ENCODE measurements at regions not wholly inside any gene's neighbourhood (a gene's known extent, or its start where the extent isn't known, plus 50 kb on each side); places are given as distances from the start of the nearest gene placed in this dataset.

- TF ChIP-seq POLR2A (IDR thresholded peaks at IDR 0.05; ENCODE audit: low read depth, low read length) (no peak), CTCF (IDR thresholded peaks at IDR 0.05 in 2 of 3, conservative IDR thresholded peaks at IDR 0.05 in 1 of 3; ENCODE audit: control insufficient read depth in 2 of 3, extremely low read depth in 1 of 3, insufficient read depth in 1 of 3, low read depth in 3 of 3, low read length in 3 of 3) (no peak), BCLAF1 (IDR thresholded peaks at IDR 0.05) (no peak), CUX1 (IDR thresholded peaks at IDR 0.05; ENCODE audit: insufficient replicate concordance, low read depth, low read length) (no peak), E4F1 (IDR thresholded peaks at IDR 0.05; ENCODE audit: borderline replicate concordance, partially characterized antibody) (no peak), REST (IDR thresholded peaks at IDR 0.05; ENCODE audit: low read depth, low read length) (no peak; the same call in 1 of the 2 replicates), CREM (IDR thresholded peaks at IDR 0.05; ENCODE audit: low read depth) (no peak), HDGF (IDR thresholded peaks at IDR 0.05) (no peak), EP300 (IDR thresholded peaks at IDR 0.05; ENCODE audit: borderline replicate concordance in 1 of 2, control insufficient read depth in 1 of 2, low read depth in 2 of 2, low read length in 2 of 2) (no peak)
These were observed 98.0 kb downstream of the PRR20E start for GRCh38 chr13:57264965-57265364.

Measured in GM12878 (cell line).